Thymus (tissue), 11 donors: ENCODE measurements at regions not wholly inside any gene's neighbourhood (a gene's known extent, or its start where the extent isn't known, plus 50 kb on each side); places are given as distances from the start of the nearest gene placed in this dataset.
"Not testable (repeated sequence)": the region's sequence is repeated elsewhere in the genome, so short reads cannot be mapped to it uniquely, and the experiment has no call there.

ENCODE experiments used
- DNase-seq, 9 donors: peaks; one replicate each; pipeline ENCODE4 v3.0.0-alpha.2; 2013; ENCODE audit warnings: low spot score in 9 of 9, low read depth in 6 of 9, missing footprints in 1 of 9
- H3K27ac ChIP-seq, 2 donors: one replicate each; pipeline ENCODE4 v1.5.1; 2013; ENCODE audit warnings: control low read depth in 1 of 2, low read depth in 1 of 2, low read length in 1 of 2, mild to moderate bottlenecking in 1 of 2, moderate library complexity in 1 of 2
- H3K27me3 ChIP-seq, 2 donors: one replicate each; pipeline ENCODE4 v1.5.1; 2013; ENCODE audit warnings: low read length in 1 of 2; ENCODE audit not compliant: control insufficient read depth in 2 of 2, insufficient read depth in 1 of 2
- H3K36me3 ChIP-seq, 2 donors: one replicate each; pipeline ENCODE4 v1.5.1; 2013; ENCODE audit warnings: low read length in 1 of 2, mild to moderate bottlenecking in 1 of 2, moderate library complexity in 1 of 2; ENCODE audit not compliant: control insufficient read depth in 2 of 2, insufficient read depth in 2 of 2
- H3K4me1 ChIP-seq, 2 donors: one replicate each; pipeline ENCODE4 v1.5.1; 2013; ENCODE audit warnings: low read length in 2 of 2; ENCODE audit not compliant: control insufficient read depth in 2 of 2, insufficient read depth in 2 of 2
- H3K4me3 ChIP-seq, 2 donors: one replicate each; pipeline ENCODE4 v1.5.1; 2013; ENCODE audit warnings: low read length in 2 of 2, control low read depth in 1 of 2, mild to moderate bottlenecking in 1 of 2
- H3K9me3 ChIP-seq, 2 donors: one replicate each; pipeline ENCODE4 v1.5.1; 2013; ENCODE audit warnings: low read length in 1 of 2, mild to moderate bottlenecking in 1 of 2; ENCODE audit not compliant: control insufficient read depth in 2 of 2, insufficient read depth in 1 of 2
- WGBS: extraction: QIAGEN DNeasy Blood & Tissue Kit; methylation state at CpG from one replicate; pipeline ENCODE4 v1.1.7; 2013; 5-methylcytosine and 5-hydroxymethylcytosine counted together
- donor health status: healthy.

- WGBS = 96% methylated on average over 7 of the region's 7 CpGs
- not testable (repeated sequence) for H3K36me3 ChIP-seq, H3K9me3 ChIP-seq, H3K4me3 ChIP-seq, H3K27me3 ChIP-seq, DNase-seq, H3K4me1 ChIP-seq, H3K27ac ChIP-seq
Measured at GRCh38 chr3:27599741-27600140, 115.6 kb upstream of the SLC4A7 start.

GRCh38 chr3:27596921-27597320 is 112.7 kb upstream of the SLC4A7 start:
- WGBS = 89% methylated on average over 1 of the region's 1 CpG
- Histone ChIP-seq H3K4me3 (no peak overlapping the region), H3K36me3 (no peaks in the 10 kb centered on the region), H3K27ac (no peak overlapping the region), H3K4me1 (peaks cover under 1 to 5% of the 10 kb centered on the region in 2 donors), H3K9me3 (no peaks in the 10 kb centered on the region), H3K27me3 (no peaks in the 10 kb centered on the region)
- no peak for DNase-seq

DNA sequence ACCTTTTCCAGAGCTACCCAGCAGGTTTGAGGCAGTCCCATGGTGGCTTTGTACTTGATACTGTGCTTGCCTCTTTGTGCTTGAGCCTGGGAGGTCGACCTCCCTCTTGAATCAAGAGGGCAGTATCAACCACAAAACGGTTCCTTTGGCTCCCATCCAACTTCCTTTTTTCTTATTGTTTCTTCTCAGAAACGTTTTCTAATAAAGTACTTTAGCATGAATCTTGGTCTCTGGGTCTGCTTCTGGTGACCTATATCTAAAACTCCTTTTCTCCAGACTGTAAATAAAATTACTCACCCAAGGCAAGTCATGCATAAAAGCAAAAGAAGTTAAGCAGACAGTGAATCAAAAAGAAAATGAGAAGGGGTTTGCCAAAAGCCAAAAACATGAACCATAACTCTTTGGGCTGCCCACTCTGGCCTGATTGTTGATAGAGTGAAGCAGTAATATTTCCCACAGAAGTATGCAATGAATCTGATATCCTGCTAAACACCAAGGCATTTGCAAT is 112.2 kb upstream of the SLC4A7 start:
- Histone ChIP-seq H3K36me3 (no peaks in the 10 kb centered on the region), H3K27me3 (no peaks in the 10 kb centered on the region), H3K4me3 (no peak overlapping the region), H3K9me3 (no peaks in the 10 kb centered on the region), H3K27ac (no peak overlapping the region), H3K4me1 (peaks cover 6% of the 10 kb centered on the region in 2 donors)
- DNase-seq = no peak
- WGBS = 2% methylated on average over 3 of the region's 3 CpGs

GRCh38 chr3:27594096-27594690 is 110.0 kb upstream of the SLC4A7 start:
- DNase-seq = no peak
- 86% methylated on average over 1 of the region's 1 CpG for WGBS
- no peaks in the 10 kb centered on the region for H3K9me3 ChIP-seq
- peaks cover 9 to 13% of the 10 kb centered on the region in 2 donors for H3K4me1 ChIP-seq
- H3K36me3 ChIP-seq = no peaks in the 10 kb centered on the region
- H3K4me3 ChIP-seq = no peak overlapping the region
- H3K27ac ChIP-seq = no peak overlapping the region
- no peaks in the 10 kb centered on the region for H3K27me3 ChIP-seq

DNA sequence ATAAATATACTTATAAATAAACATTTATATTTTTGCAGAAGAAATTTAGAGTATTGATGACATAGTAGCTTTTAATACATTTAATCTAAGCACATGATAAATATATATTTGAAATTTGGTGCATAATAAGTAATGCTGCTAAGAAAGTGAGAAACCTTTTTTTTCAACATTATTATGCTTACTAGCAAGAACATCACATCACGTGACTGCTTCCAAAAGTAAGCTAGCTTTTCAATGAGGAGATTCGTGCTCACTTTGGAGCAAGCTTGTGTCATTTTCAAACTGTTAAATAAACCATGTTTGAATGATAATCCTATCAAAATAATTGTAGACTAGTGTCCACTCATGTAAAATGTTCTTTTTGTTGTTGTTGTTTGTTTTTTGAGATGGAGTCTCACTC is 109.0 kb upstream of the SLC4A7 start:
- peaks cover 9 to 13% of the 10 kb centered on the region in 2 donors for H3K4me1 ChIP-seq
- no peak overlapping the region for H3K27ac ChIP-seq
- no peaks in the 10 kb centered on the region for H3K9me3 ChIP-seq
- WGBS = 98% methylated on average over 2 of the region's 2 CpGs
- H3K36me3 ChIP-seq = no peaks in the 10 kb centered on the region
- H3K4me3 ChIP-seq = no peak overlapping the region
- DNase-seq = no peak
- H3K27me3 ChIP-seq = no peaks in the 10 kb centered on the region

DNA sequence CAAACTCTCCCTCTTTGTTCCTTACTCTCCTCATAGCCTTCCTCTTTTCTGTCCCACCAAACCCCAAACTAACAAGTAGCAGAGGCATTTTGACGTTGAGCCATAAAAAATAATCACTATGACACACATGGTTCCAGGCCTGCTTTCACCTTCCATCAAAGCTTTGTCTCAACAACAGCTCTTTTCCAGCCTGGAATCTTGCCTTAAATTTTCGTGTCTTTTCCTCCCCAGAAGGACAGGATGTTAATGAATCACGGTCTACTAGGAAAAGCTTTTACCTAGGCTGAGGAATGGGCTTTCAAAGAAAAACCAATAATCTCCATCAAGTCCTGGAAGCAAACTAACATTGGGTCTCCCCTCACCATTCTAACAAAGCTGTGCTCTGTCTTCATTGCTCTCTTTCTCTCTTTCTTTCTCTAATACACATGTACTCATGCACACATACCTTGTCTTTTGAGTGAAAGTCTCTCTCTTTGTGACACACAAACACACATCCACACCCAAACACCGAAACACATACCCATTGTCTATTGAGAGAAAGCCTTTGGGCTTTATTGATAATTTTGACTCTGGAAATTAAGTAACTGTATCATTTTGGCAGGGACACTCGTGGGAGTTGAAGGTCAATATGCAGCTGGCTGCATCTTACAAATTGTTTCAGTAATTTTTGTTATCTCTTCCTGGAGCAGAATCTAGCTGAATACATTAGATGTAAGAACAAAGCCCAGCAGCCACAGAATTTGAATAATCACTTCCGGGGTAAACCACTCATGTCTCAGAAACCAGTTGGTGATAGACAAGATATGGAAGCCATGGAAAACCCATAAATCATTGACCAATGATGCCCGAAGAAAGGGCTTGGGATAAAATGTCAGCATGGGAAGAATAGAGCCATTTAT is 107.4 kb upstream of the SLC4A7 start:
- H3K4me1 ChIP-seq = peaks cover 9 to 13% of the 10 kb centered on the region in 2 donors
- H3K36me3 ChIP-seq = no peaks in the 10 kb centered on the region
- no peaks in the 10 kb centered on the region for H3K27me3 ChIP-seq
- no peaks in the 10 kb centered on the region for H3K9me3 ChIP-seq
- no peak overlapping the region for H3K4me3 ChIP-seq
- DNase-seq = peak in 1 of 9 donors; percentile 38
- WGBS = 51% methylated on average over 7 of the region's 7 CpGs
- peak overlapping the region; percentile 25 to 63 for H3K27ac ChIP-seq

DNA sequence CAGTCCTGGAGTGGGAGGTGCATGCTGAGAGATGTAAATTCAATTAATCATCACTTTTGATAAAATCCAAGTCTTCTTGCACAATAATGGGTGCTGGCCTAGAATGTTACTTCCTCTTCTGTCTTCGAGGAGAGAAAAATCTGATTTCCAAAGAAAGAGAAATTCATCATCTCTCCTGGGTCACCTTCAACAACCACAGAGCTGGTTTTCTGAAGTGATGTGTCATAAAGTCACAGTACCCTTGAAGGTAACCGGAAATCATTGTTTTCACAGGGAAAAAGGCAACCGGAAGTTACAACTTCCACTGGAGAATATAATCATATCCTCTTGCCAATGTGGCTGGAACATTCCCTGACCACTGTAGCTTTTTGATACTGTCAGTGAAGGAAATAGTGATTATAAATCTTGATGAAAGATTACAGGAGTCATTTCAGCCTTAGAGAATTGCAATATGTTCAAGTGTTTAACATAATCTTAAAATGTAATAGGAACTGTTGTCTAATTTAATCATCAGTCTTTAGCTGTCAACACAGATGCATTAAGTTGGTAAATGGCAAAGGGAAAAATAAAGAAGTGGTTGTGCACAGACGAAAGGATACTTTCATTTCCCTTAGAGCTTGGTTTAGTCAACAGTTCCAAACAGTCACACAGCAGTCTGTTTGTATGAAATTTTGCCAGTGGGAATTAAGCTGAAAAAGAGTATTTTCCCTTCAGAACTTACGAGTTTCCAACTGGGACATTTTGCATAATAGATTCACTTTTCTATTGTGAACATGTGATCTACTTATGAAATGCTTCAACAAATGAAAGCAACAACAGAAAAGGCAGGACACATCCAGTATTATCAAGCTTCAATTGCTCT is 106.5 kb upstream of the SLC4A7 start:
- DNase-seq = peak in 1 of 9 donors; percentile 29

GRCh38 chr3:27589795-27590194 is 105.6 kb upstream of the SLC4A7 start:
- Histone ChIP-seq H3K4me3 (no peak overlapping the region), H3K27ac (no peak overlapping the region), H3K9me3 (no peaks in the 10 kb centered on the region), H3K36me3 (no peaks in the 10 kb centered on the region), H3K4me1 (peaks cover 9 to 10% of the 10 kb centered on the region in 2 donors), H3K27me3 (no peaks in the 10 kb centered on the region)
- no peak for DNase-seq
- 98% methylated on average over 1 of the region's 1 CpG for WGBS

More for the DNA sequence above, 106.5 kb upstream of the SLC4A7 start:
- Histone ChIP-seq H3K4me3 (no peak overlapping the region), H3K4me1 (peaks cover 9 to 10% of the 10 kb centered on the region in 2 donors), H3K36me3 (no peaks in the 10 kb centered on the region), H3K27me3 (no peaks in the 10 kb centered on the region), H3K27ac (peak overlapping the region in 1 of 2 donors; percentile 63), H3K9me3 (no peaks in the 10 kb centered on the region)
- WGBS = 29% methylated on average over 5 of the region's 5 CpGs
